Stimulated activated effector memory CD8-positive, alpha-beta T cell treated with anti-CD3 and anti-CD28 coated beads, Interleukin-12 subunit alpha, Interleukin-12 subunit beta, amount 100 ng/mL, for 72 hours (primary cell): ENCODE measurements at regions not wholly inside any gene's neighbourhood (a gene's known extent, or its start where the extent isn't known, plus 50 kb on each side); places are given as distances from the start of the nearest gene placed in this dataset.
A peak's percentile ranks its signal among the peaks of the same experiment; 100 is the strongest.
"Not testable (repeated sequence)": the region's sequence is repeated elsewhere in the genome, so short reads cannot be mapped to it uniquely, and the experiment has no call there.

Experiments
- ATAC-seq: fragments of 150-1000 bp; cut with Tn5 transposase; 2 replicates; pipeline ENCODE4 v1.10.0; 2021
- DNase-seq, 2 donors: peaks; one replicate each; pipeline ENCODE4 v3.0.0; 2021 to 2022; ENCODE audit warnings: low spot score in 2 of 2
- H3K27ac Mint-ChIP-seq: one replicate; pipeline ENCODE4 v1.8.0; 2022; ENCODE audit warnings: mild to moderate bottlenecking, mixed read lengths
- H3K36me3 Mint-ChIP-seq: one replicate; pipeline ENCODE4 v1.8.0; 2022; ENCODE audit warnings: mild to moderate bottlenecking, mixed read lengths
- H3K4me1 Mint-ChIP-seq: one replicate; pipeline ENCODE4 v1.8.0; 2022; ENCODE audit warnings: mixed read lengths
- H3K4me3 Mint-ChIP-seq: one replicate; pipeline ENCODE4 v1.8.0; 2022; ENCODE audit warnings: mild to moderate bottlenecking, mixed read lengths
- H3K9me3 Mint-ChIP-seq: one replicate; pipeline ENCODE4 v1.8.0; 2022; ENCODE audit warnings: mixed read lengths

DNA sequence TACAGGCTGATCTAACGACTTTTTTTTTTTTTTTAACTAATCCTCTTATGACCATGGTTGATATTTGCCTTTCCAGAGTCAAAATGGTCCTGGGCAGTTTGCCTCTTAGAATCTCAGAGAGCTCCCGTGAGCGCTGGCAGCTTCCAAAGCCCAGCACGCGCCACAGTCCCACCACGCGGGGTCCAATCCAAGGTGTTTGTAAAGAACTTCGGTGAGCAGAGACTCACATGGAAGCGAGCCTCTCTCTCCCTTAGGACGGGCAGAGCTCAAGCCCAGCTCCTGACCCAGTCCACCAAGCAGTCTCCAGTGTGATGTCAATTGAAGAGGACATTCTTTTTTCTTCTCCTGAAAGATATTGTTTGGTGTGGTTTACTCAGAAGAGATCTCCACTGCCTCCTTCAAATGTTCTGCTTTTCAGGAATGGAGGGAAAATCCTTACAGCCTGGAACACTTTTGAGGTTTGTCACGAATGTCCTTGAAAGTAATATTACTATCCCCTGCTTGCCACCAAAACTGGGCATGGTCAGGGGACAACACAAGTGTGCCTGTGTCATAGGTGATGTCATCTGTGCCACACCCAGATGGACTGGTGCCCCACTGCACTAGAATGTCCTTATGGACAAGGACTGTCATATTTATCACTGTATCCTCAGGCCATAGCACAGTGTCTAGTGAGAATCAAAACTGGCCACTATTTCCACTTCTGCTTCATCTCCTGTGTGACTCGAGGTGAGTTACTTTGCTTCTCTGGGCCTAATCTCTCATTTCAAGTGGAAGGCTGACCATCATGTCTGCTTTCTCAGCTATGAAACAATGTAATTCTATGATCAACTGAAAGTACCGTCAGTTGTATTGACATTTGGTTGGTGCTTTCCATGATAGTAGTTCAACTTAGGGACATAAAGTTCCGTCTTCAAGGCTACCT, 97.4 kb upstream of the EDEM3 start:
- no peaks in the 10 kb centered on the region for H3K9me3 Mint-ChIP-seq
- no peak overlapping the region for H3K27ac Mint-ChIP-seq
- peaks cover 14% of the 10 kb centered on the region for H3K4me1 Mint-ChIP-seq
- DNase-seq (no peak), ATAC-seq (no peak)
- peaks cover 6% of the 10 kb centered on the region for H3K36me3 Mint-ChIP-seq
- H3K4me3 Mint-ChIP-seq, result no peak overlapping the region

GRCh38 chr1:184843732-184844495, 89.3 kb upstream of the EDEM3 start:
- ATAC-seq (peak; percentile 92), DNase-seq (peak; percentile 34 to 68)
- H3K4me1 Mint-ChIP-seq, result peaks cover 28% of the 10 kb centered on the region
- no peaks in the 10 kb centered on the region for H3K36me3 Mint-ChIP-seq
- H3K4me3 Mint-ChIP-seq, result no peak overlapping the region
- H3K27ac Mint-ChIP-seq, result peak overlapping the region; percentile 23
- no peaks in the 10 kb centered on the region for H3K9me3 Mint-ChIP-seq

DNA sequence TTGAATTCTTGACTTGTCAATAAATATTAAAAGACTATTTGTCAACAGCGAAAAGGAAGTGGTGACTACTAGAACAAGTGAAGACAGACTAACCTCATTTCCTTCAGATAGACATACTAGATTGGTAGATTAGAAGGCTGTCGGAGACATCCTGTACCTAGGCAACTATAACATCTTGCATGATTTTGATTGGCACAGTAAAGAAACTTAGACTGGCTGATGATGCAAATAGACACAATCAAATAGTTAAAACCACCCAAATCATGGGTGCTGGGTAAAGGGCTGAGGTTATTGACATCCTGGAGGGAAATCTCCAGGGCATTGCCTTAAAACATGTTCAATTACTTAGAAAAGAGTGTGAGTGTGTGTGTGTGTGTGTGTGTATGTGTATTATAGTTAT, 85.9 kb upstream of the EDEM3 start:
- peak overlapping the region; percentile 86 for H3K27ac Mint-ChIP-seq
- H3K4me1 Mint-ChIP-seq, result peaks cover 41% of the 10 kb centered on the region
- no peaks in the 10 kb centered on the region for H3K9me3 Mint-ChIP-seq
- ATAC-seq, result peak; percentile 79
- no peaks in the 10 kb centered on the region for H3K36me3 Mint-ChIP-seq
- DNase-seq, result no peak
- H3K4me3 Mint-ChIP-seq, result no peak overlapping the region

DNA sequence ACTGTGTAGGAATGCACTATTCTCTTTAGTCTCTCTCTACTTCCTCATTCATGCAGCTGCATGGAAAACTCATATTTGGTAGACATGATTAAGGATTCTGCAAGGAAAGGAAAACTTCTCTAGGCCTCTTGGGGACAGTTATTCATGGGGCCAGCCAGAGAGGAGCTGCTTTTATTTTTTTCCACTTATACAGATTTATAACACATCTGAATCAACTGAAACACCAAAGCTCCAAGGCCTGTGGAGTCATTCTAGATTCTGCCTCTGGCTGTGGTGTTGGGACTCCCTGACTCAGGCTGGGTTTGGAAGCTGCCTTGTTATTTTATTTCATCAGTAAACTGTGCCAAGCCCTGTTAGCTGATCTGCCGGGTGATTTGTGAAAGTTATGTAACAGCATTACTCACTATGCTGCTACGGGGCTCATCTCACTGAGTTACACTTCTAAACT, 83.9 kb upstream of the EDEM3 start:
- DNase-seq, result no peak
- no peak overlapping the region for H3K4me3 Mint-ChIP-seq
- peak; percentile 84 for ATAC-seq
- H3K27ac Mint-ChIP-seq, result no peak overlapping the region
- no peaks in the 10 kb centered on the region for H3K9me3 Mint-ChIP-seq
- H3K4me1 Mint-ChIP-seq, result peaks cover 31% of the 10 kb centered on the region
- H3K36me3 Mint-ChIP-seq, result no peaks in the 10 kb centered on the region

- H3K4me1 Mint-ChIP-seq, result peaks cover 22% of the 10 kb centered on the region
- H3K9me3 Mint-ChIP-seq, result no peaks in the 10 kb centered on the region
- DNase-seq (no peak), ATAC-seq (no peak)
- no peak overlapping the region for H3K27ac Mint-ChIP-seq
- H3K4me3 Mint-ChIP-seq, result no peak overlapping the region
- peaks cover 2% of the 10 kb centered on the region for H3K36me3 Mint-ChIP-seq
Observed at GRCh38 chr1:184836934-184837895, 82.6 kb upstream of the EDEM3 start.

DNA sequence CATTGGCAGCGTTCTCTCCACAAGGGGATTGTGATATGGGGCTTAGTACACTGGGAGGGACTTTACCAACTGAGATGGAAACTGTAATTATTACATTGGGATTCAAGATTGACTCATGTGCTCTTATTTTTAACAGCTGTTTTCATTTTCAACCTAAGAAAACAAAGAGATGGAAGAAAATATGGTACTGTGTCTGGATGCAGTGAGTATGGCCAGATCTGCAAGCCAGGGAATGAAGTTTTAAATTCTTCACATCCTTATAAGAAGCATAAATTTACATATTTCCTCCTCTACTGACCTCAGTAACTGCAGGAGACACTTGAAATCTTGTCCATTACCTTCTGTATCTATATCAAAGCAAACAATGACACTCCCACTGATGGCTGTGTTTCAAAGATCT, 81.5 kb upstream of the EDEM3 start:
- Mint-ChIP-seq H3K4me3 (no peak overlapping the region), H3K36me3 (peaks cover 12% of the 10 kb centered on the region), H3K9me3 (no peaks in the 10 kb centered on the region), H3K27ac (no peak overlapping the region), H3K4me1 (peaks cover 22% of the 10 kb centered on the region)
- DNase-seq, result no peak
- no peak for ATAC-seq

DNA sequence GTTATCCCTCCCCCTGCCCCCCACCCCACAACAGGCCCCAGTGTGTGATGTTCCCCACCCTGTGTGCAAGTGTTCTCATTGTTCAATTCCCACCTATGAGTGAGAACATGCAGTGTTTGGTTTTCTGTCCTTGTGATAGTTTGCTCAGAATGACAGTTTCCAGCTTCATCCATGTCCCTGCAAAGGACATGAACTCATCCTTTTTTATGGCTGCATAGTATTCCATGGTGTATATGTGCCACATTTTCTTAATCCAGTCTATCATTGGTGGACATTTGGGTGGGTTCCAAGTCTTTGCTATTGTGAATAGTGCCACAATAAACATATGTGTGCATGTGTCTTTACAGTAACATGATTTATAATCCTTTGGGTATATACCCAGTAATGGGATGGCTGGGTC, 79.3 kb upstream of the EDEM3 start:
- not testable (repeated sequence) for H3K9me3 Mint-ChIP-seq, H3K4me3 Mint-ChIP-seq, H3K27ac Mint-ChIP-seq, DNase-seq, ATAC-seq
- Mint-ChIP-seq H3K36me3 (peaks cover 34% of the 10 kb centered on the region), H3K4me1 (peaks cover 14% of the 10 kb centered on the region)

DNA sequence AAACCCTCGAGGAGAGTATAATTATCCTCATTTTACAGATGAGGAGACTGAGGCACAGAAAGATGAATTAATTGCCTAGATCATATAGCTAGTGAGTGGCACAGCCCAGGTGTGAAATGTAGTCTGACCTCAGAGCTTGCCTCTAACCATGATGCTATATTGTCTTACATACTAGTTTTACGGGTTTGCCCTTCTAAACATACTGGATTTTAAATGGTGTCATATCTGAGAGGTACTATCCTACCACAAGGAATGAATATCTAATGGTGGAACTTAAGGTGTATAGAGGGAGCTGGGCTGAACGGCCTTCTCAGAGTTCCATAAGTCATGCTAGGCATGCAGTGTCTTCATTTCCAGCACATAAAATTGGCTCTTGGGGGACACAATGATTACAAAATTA, 77.9 kb upstream of the EDEM3 start:
- Mint-ChIP-seq H3K4me3 (no peak overlapping the region), H3K4me1 (no peaks in the 10 kb centered on the region), H3K27ac (peak overlapping the region; percentile 32), H3K9me3 (no peaks in the 10 kb centered on the region), H3K36me3 (peaks cover 47% of the 10 kb centered on the region)
- no peak for DNase-seq
- ATAC-seq, result no peak

GRCh38 chr1:184829496-184829895, 74.8 kb upstream of the EDEM3 start:
- not testable (repeated sequence) for H3K9me3 Mint-ChIP-seq, H3K4me3 Mint-ChIP-seq, H3K27ac Mint-ChIP-seq, DNase-seq, ATAC-seq
- peaks cover 24% of the 10 kb centered on the region for H3K4me1 Mint-ChIP-seq
- peaks cover 72% of the 10 kb centered on the region for H3K36me3 Mint-ChIP-seq

DNA sequence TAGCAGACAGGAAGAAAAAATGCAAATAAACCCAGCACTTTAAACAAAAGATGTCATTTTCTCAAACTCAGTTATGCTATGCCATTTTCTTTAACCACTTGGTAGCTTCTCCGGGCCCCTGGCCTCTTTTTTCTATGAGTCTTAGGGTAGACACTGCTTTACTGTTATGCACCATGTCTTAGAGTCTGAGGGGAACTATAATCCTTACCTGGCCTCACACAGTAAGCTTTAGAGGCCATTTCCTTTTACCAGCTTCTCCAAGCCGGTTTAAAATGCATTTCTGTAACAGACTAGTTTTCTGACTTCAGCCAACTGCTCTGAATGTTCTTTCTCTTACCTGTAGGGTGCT, 73.7 kb upstream of the EDEM3 start:
- peaks cover 24% of the 10 kb centered on the region for H3K4me1 Mint-ChIP-seq
- no peak overlapping the region for H3K27ac Mint-ChIP-seq
- ATAC-seq, result no peak
- no peak overlapping the region for H3K4me3 Mint-ChIP-seq
- H3K9me3 Mint-ChIP-seq, result no peaks in the 10 kb centered on the region
- no peak for DNase-seq
- H3K36me3 Mint-ChIP-seq, result peaks cover 83% of the 10 kb centered on the region

- peaks cover 89% of the 10 kb centered on the region for H3K36me3 Mint-ChIP-seq
- H3K4me3 Mint-ChIP-seq, result no peak overlapping the region
- no peaks in the 10 kb centered on the region for H3K9me3 Mint-ChIP-seq
- DNase-seq, result no peak
- H3K27ac Mint-ChIP-seq, result no peak overlapping the region
- no peak for ATAC-seq
- peaks cover 24% of the 10 kb centered on the region for H3K4me1 Mint-ChIP-seq
Observed at GRCh38 chr1:184827600-184828368, 73.1 kb upstream of the EDEM3 start.

DNA sequence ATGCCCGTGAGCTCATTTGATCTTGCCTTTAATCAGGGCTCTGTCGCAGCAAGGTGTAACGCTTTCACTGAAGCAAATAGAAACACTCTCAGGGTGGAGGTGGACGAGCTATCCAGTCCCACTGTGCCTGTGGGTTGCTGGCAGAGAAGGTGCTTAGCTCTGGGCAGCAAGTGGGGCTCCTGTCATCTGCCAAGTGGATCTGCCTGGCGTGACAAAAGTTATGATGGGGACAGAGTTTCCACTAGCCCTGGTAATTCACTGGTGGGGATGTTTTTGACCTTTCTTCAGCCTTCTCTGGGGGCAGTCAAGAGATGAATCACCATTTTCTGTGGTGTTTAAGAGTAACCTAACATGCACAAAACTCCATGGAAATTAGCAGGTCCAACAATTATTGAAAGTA, 71.3 kb upstream of the EDEM3 start:
- H3K27ac Mint-ChIP-seq, result peak overlapping the region; percentile 73
- H3K4me3 Mint-ChIP-seq, result no peak overlapping the region
- H3K9me3 Mint-ChIP-seq, result no peaks in the 10 kb centered on the region
- DNase-seq, result no peak
- peaks cover 93% of the 10 kb centered on the region for H3K36me3 Mint-ChIP-seq
- peaks cover 24% of the 10 kb centered on the region for H3K4me1 Mint-ChIP-seq
- no peak for ATAC-seq

DNA sequence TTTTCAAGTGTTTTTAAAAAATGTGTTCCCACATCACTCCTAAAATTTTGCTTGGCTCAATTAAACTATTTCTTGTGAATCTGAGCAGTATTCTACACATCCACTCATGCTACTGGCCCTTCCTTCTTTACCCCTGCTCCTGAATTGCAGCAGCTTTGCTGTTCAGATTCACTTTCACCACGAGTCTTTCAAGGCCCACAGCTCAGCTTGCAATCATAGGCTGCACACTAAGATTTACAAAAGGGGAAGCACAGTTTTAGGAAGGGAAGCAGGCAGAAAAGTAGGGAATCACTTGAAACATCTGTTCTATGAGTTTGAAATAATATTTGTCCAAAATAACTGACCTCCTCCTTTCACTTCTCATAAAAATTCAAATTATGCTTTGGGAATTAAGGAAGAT, 70.9 kb upstream of the EDEM3 start:
- DNase-seq (no peak), ATAC-seq (no peak)
- H3K27ac Mint-ChIP-seq, result peak overlapping the region; percentile 73
- peaks cover 24% of the 10 kb centered on the region for H3K4me1 Mint-ChIP-seq
- no peaks in the 10 kb centered on the region for H3K9me3 Mint-ChIP-seq
- peaks cover 93% of the 10 kb centered on the region for H3K36me3 Mint-ChIP-seq
- no peak overlapping the region for H3K4me3 Mint-ChIP-seq

GRCh38 chr1:184824691-184825323, 70.1 kb upstream of the EDEM3 start:
- DNase-seq, result no peak
- no peaks in the 10 kb centered on the region for H3K9me3 Mint-ChIP-seq
- peaks cover 24% of the 10 kb centered on the region for H3K4me1 Mint-ChIP-seq
- H3K36me3 Mint-ChIP-seq, result peaks cover 91% of the 10 kb centered on the region
- no peak overlapping the region for H3K4me3 Mint-ChIP-seq
- no peak for ATAC-seq
- H3K27ac Mint-ChIP-seq, result peak overlapping the region; percentile 73
